ENCODE measurements at regions not wholly inside any gene's neighbourhood (a gene's known extent, or its start where the extent isn't known, plus 50 kb on each side); places are given as distances from the start of the nearest gene placed in this dataset.

DNA sequence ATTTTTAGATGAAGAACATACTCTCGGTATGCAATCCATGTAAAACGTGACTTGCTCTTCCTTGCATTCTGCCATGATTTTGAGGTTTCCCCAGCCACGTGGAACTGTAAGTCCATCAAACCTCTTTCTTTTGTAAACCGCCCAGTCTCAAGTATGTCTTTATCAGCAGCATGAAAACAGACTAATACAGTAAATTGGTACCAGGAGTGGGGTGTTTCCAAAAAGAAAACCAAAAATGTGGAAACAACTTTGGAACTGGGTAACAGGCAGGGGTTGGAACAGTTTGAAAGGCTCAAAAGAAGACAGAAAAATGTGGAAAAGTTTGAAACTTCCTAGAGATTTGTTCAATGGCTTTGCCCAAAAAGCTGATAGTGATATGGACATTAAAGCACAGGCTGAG lies 1957.9 kb downstream of the SUCLG1 start:
- H3K27me3 ChIP-seq (ENCODE audit: insufficient read depth, low read length) = no peaks in the 10 kb centered on the region
- no peaks in the 10 kb centered on the region for H3K9me3 ChIP-seq (ENCODE audit: low read length)
- H3K4me3 ChIP-seq (ENCODE audit: low read length) = no peak overlapping the region
- no peak overlapping the region for H2AFZ ChIP-seq (ENCODE audit: low read depth, low read length)
- no peaks in the 10 kb centered on the region for H3K4me1 ChIP-seq (ENCODE audit: insufficient read depth, low read length)
- H3K36me3 ChIP-seq (ENCODE audit: insufficient read depth, low read length) = no peaks in the 10 kb centered on the region

DNA sequence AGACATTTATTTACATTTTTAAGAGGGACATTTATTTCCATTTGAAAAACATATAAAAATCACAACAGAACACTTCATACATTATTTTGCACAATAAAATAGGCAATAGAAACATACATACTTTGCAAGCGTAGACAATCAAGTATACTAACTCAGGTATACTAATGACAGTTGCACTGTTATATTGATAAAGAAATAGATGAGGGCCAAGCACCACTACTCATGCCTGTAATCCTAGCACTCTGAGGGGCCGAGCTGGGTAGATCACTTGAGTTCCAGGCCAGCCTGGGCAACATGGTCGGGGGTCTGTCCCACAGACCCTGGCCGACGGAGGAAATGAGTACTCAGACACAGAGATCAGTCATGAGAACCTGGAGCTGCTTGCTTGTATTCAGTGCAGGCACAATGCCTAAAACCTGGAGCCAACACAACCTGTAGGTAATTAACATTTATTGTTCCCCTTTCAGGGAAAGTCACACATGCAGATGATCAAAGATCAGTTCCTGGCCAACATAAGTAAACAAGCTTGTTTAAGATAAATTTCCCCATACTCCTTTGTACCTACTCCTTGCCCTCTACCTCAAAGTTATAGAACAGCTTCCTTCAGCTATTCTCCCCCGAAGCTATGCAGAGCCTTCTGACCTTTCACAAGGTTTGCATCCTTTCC lies 1960.2 kb downstream of the SUCLG1 start:
- H2AFZ ChIP-seq (ENCODE audit: low read depth, low read length) = no peak overlapping the region
- no peaks in the 10 kb centered on the region for H3K27me3 ChIP-seq (ENCODE audit: insufficient read depth, low read length)
- H3K4me1 ChIP-seq (ENCODE audit: insufficient read depth, low read length) = no peaks in the 10 kb centered on the region
- no peak overlapping the region for H3K4me3 ChIP-seq (ENCODE audit: low read length)
- H3K9me3 ChIP-seq (ENCODE audit: low read length) = no peaks in the 10 kb centered on the region
- no peaks in the 10 kb centered on the region for H3K36me3 ChIP-seq (ENCODE audit: insufficient read depth, low read length)

DNA sequence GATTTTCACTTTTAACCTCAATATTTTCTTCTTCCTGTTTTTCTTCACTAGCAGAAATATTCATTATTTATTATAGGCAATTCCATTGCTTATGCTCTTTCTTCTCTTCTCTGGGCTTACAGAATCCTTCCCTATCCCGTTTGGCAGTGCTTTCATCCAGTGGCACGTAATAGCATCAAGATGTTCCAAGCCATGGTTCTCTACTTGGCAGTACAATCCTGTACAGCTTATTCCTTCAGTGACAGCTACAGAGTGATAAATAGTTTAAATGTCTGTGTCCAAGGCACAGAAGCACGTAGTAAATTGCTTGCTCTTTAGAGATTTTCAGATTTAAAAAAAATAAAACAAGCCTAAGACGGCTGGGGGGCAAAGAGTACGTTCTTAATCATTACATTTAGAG lies 1964.3 kb downstream of the SUCLG1 start:
- Histone ChIP-seq H2AFZ (ENCODE audit: low read depth, low read length) (no peak overlapping the region), H3K36me3 (ENCODE audit: insufficient read depth, low read length) (no peaks in the 10 kb centered on the region), H3K4me3 (ENCODE audit: low read length) (no peak overlapping the region), H3K4me1 (ENCODE audit: insufficient read depth, low read length) (no peaks in the 10 kb centered on the region), H3K27me3 (ENCODE audit: insufficient read depth, low read length) (no peaks in the 10 kb centered on the region), H3K9me3 (ENCODE audit: low read length) (no peaks in the 10 kb centered on the region)

DNA sequence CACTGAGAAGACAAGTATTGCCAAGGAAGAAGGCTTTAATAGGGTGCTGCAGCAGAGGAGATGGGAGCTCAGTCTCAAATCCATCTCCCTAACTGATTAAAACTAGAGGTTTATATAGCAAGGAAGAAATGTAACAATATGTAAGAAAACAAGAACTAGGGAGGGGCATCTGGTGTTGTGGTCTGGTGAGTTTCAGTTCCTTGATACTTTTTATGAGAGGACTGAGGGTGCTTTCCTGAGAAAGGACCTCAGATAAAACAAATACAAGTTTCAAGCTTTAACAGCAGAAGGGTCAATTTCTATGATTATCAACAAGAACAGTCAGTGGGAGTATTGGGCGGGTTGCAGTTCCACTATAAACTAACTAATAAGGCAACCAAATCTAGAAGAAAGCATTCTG lies 1967.5 kb downstream of the SUCLG1 start:
- no peaks in the 10 kb centered on the region for H3K36me3 ChIP-seq (ENCODE audit: insufficient read depth, low read length)
- no peaks in the 10 kb centered on the region for H3K4me1 ChIP-seq (ENCODE audit: insufficient read depth, low read length)
- H3K27me3 ChIP-seq (ENCODE audit: insufficient read depth, low read length) = no peaks in the 10 kb centered on the region
- H3K9me3 ChIP-seq (ENCODE audit: low read length) = no peaks in the 10 kb centered on the region
- no peak overlapping the region for H3K4me3 ChIP-seq (ENCODE audit: low read length)
- H2AFZ ChIP-seq (ENCODE audit: low read depth, low read length) = no peak overlapping the region

DNA sequence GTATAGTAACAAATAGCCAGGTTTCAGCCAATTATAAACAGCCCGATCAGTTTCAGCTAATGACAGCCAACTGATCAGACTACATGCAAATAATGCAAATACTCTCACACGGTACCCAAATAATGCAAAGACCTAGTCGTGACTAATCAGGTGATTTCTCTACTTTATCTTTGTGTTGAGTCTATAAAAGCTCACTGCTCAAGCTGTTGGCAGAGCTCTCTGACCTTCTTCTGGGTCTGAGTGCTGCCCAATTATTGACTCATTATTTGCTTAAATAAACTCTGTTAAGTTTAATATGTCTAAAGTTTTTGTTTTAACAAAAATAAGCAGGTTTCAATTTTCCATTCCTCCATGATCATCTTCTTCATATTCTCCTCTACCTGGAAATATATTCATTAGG lies 1971.7 kb downstream of the SUCLG1 start:
- no peak overlapping the region for H3K4me3 ChIP-seq (ENCODE audit: low read length)
- H3K36me3 ChIP-seq (ENCODE audit: insufficient read depth, low read length) = no peaks in the 10 kb centered on the region
- no peaks in the 10 kb centered on the region for H3K4me1 ChIP-seq (ENCODE audit: insufficient read depth, low read length)
- no peaks in the 10 kb centered on the region for H3K27me3 ChIP-seq (ENCODE audit: insufficient read depth, low read length)
- H3K9me3 ChIP-seq (ENCODE audit: low read length) = no peaks in the 10 kb centered on the region
- no peak overlapping the region for H2AFZ ChIP-seq (ENCODE audit: low read depth, low read length)

DNA sequence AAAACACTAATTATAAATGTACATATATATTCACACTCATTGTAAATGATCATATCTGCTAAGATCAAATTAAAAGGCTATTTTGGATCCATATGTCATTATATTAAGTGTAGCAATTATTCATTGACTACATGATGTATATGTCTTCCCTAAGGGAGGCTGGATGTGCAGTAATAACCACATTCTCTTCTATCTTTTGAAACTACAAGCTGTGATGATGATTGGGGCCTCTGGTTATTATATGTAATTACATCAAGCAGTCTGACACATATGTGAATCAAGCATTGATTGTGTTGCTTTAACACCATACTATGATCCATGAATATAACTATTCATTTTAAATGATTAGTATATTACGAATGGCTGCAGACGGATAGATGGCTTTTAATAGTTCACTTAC lies 1973.4 kb downstream of the SUCLG1 start:
- Histone ChIP-seq H2AFZ (ENCODE audit: low read depth, low read length) (no peak overlapping the region), H3K27me3 (ENCODE audit: insufficient read depth, low read length) (no peaks in the 10 kb centered on the region), H3K4me3 (ENCODE audit: low read length) (no peak overlapping the region), H3K4me1 (ENCODE audit: insufficient read depth, low read length) (no peaks in the 10 kb centered on the region), H3K36me3 (ENCODE audit: insufficient read depth, low read length) (no peaks in the 10 kb centered on the region), H3K9me3 (ENCODE audit: low read length) (no peaks in the 10 kb centered on the region)

DNA sequence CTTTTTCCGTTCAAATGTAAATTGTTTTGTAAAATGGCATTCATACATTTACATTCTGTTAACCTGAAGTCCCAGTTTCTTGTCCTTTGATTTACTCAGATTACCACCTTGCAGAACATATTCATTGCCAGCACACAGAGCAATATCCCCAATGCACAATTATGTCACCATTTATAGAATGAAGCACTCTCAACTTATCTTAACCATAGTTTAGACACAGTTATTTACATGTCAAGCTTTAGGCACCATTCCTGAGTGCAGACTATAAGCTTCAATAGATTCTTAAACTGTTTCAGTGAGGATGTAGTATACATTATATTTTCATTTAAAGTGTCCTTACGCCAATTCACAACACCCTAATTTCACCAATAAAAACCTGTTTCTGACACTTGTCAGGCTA lies 1977.9 kb downstream of the SUCLG1 start:
- no peaks in the 10 kb centered on the region for H3K27me3 ChIP-seq (ENCODE audit: insufficient read depth, low read length)
- H3K9me3 ChIP-seq (ENCODE audit: low read length) = no peaks in the 10 kb centered on the region
- H3K4me1 ChIP-seq (ENCODE audit: insufficient read depth, low read length) = no peaks in the 10 kb centered on the region
- no peaks in the 10 kb centered on the region for H3K36me3 ChIP-seq (ENCODE audit: insufficient read depth, low read length)
- no peak overlapping the region for H2AFZ ChIP-seq (ENCODE audit: low read depth, low read length)
- H3K4me3 ChIP-seq (ENCODE audit: low read length) = no peak overlapping the region

DNA sequence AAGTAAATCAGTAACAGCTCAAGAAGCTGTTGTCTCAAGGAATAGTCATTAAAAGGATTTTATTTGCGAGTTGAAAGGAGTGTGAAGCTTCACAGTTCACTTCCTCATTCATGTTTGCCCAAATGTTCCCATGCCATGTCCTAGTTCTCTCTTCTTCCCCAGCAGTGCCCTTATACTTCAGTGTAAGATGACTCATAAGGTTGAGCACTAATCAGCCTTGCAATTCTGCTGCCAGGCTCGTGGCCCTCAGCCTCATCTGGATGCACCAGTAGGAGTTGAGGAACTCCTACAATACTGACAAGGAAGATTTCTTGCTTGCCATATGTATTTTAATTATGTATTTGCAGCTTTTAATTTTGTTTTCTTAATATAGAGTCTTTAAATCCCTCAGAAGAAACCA lies 1980.4 kb downstream of the SUCLG1 start:
- Histone ChIP-seq H3K27me3 (ENCODE audit: insufficient read depth, low read length) (no peaks in the 10 kb centered on the region), H3K4me1 (ENCODE audit: insufficient read depth, low read length) (no peaks in the 10 kb centered on the region), H3K9me3 (ENCODE audit: low read length) (no peaks in the 10 kb centered on the region), H3K4me3 (ENCODE audit: low read length) (no peak overlapping the region), H3K36me3 (ENCODE audit: insufficient read depth, low read length) (no peaks in the 10 kb centered on the region), H2AFZ (ENCODE audit: low read depth, low read length) (no peak overlapping the region)

DNA sequence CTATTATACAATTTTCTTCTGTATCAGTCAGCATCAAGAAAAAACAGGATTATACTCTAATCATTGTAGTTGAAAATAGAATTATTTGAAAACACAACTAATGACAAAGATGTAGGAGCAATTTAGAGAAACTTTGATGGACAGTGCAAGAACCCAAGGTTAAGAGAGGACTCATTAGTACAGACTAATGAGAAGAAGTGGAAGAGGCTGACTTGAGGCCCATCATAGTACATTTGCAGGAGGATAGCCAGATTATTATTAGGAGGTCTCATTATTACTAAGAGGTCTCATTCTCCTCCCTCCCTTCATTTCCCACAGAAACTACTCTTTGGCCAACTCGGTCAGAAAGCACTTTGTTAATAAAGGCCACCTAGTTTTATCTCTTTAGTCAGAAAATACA lies 1983.0 kb downstream of the SUCLG1 start:
- Histone ChIP-seq H2AFZ (ENCODE audit: low read depth, low read length) (no peak overlapping the region), H3K9me3 (ENCODE audit: low read length) (no peaks in the 10 kb centered on the region), H3K36me3 (ENCODE audit: insufficient read depth, low read length) (no peaks in the 10 kb centered on the region), H3K4me3 (ENCODE audit: low read length) (no peak overlapping the region), H3K27me3 (ENCODE audit: insufficient read depth, low read length) (no peaks in the 10 kb centered on the region), H3K4me1 (ENCODE audit: insufficient read depth, low read length) (no peaks in the 10 kb centered on the region)

DNA sequence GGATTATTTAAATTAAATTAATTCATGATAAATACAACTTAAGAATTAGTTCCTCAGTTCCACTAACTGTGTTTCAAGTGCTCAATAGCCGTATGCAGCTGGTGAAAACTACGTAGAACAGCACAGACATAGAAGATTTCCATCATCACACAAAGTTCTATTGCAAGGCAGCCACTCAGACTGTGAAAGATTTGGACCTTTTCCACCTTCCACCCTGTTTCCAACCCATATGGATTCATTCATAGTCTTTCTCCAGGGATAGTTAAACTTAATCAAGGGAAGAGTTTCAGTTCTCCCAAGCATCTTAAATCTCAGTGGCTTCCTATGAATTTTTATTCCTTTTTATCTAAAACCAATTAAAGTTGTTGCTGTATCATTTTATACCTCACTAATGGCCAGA lies 2030.8 kb downstream of the SUCLG1 start:
- H3K4me1 ChIP-seq (ENCODE audit: insufficient read depth, low read length) = no peaks in the 10 kb centered on the region
- H3K27me3 ChIP-seq (ENCODE audit: insufficient read depth, low read length) = no peaks in the 10 kb centered on the region
- H3K4me3 ChIP-seq (ENCODE audit: low read length) = no peak overlapping the region
- H2AFZ ChIP-seq (ENCODE audit: low read depth, low read length) = no peak overlapping the region
- no peaks in the 10 kb centered on the region for H3K36me3 ChIP-seq (ENCODE audit: insufficient read depth, low read length)
- no peaks in the 10 kb centered on the region for H3K9me3 ChIP-seq (ENCODE audit: low read length)

DNA sequence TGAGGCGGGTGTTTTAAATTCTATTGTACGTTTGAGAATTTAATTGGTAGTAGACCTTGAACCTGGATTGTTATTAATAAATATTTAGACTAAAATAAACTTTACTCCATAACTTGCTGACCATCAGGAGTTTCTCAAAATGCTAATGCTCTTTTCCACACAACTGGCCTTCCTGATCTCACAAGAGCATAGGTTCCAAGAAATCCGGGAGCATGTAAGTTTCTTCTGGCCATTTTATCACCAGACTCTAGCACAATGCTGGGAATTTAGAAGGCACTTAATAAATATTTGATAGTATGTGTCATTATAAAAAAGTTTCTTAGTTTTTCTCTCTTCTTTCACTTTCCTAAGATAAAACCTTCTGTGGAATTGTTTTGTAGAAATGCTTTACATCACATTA lies 2047.1 kb downstream of the SUCLG1 start:
- Histone ChIP-seq H2AFZ (ENCODE audit: low read depth, low read length) (no peak overlapping the region), H3K4me3 (ENCODE audit: low read length) (no peak overlapping the region), H3K9me3 (ENCODE audit: low read length) (no peaks in the 10 kb centered on the region), H3K36me3 (ENCODE audit: insufficient read depth, low read length) (no peaks in the 10 kb centered on the region), H3K27me3 (ENCODE audit: insufficient read depth, low read length) (no peaks in the 10 kb centered on the region), H3K4me1 (ENCODE audit: insufficient read depth, low read length) (no peaks in the 10 kb centered on the region)

DNA sequence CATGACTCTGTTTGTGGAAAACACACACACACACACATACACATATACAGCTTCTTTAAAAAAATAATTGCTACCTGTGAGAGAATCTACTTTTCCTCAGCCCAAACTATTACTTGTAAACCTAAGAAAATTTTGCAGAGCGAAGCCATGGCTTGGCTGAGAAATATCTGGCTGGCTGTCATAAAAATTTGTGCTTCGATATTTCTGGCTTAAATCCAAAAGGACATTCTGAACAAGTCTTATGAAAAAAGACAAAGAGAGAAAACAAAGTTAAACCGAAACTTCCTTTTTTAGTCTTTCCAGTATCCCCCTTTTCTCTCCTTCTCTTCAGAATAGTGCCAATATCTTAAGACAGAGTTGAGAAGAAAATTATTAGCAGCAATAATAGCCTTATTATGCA lies 2048.0 kb downstream of the SUCLG1 start:
- no peak overlapping the region for H3K4me3 ChIP-seq (ENCODE audit: low read length)
- H3K9me3 ChIP-seq (ENCODE audit: low read length) = no peaks in the 10 kb centered on the region
- H3K36me3 ChIP-seq (ENCODE audit: insufficient read depth, low read length) = no peaks in the 10 kb centered on the region
- no peak overlapping the region for H2AFZ ChIP-seq (ENCODE audit: low read depth, low read length)
- no peaks in the 10 kb centered on the region for H3K27me3 ChIP-seq (ENCODE audit: insufficient read depth, low read length)
- H3K4me1 ChIP-seq (ENCODE audit: insufficient read depth, low read length) = no peaks in the 10 kb centered on the region

DNA sequence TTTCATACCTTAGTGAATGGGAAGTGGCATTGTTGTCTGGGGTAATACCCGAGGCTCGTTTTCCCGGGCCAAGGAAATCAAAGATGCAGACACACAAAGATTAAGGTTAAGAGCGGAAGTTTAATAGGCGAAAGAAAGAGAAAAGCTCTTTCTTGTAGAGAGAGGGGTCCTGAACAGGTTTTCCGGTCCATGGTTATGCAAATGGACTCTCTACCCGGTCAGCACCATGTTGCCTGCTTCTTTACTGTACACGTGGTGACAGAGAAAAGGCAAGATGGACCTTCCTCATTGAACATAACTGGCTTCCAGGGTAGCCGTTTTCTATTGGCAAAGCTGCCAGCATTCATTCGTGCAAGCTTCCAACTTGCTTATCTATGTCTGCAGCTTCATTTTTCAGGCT lies 2063.5 kb downstream of the SUCLG1 start:
- H3K4me1 ChIP-seq (ENCODE audit: insufficient read depth, low read length) = no peaks in the 10 kb centered on the region
- no peak overlapping the region for H3K4me3 ChIP-seq (ENCODE audit: low read length)
- no peak overlapping the region for H2AFZ ChIP-seq (ENCODE audit: low read depth, low read length)
- no peaks in the 10 kb centered on the region for H3K36me3 ChIP-seq (ENCODE audit: insufficient read depth, low read length)
- no peaks in the 10 kb centered on the region for H3K27me3 ChIP-seq (ENCODE audit: insufficient read depth, low read length)
- H3K9me3 ChIP-seq (ENCODE audit: low read length) = no peaks in the 10 kb centered on the region

DNA sequence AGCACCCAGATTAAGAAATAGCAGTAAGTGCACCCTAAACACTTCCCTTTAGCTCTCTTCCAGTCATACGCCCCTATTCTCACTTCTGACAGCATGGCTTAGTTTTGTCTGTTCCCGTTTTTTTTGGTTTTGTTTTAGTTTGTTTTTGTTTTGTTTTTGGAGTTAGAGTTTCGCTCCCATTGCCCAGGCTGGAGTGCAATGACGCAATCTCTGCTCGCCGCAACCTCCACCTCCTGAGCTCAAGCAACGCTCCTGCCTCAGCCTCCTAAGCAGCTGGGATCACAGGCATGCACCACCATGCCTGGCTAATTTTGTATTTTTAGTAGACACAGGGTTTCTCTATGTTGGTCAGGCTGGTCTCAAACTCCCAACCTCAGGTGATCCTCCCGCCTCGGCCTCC lies 2067.7 kb downstream of the SUCLG1 start:
- Histone ChIP-seq H3K36me3 (ENCODE audit: insufficient read depth, low read length) (no peaks in the 10 kb centered on the region), H3K27me3 (ENCODE audit: insufficient read depth, low read length) (no peaks in the 10 kb centered on the region), H3K9me3 (ENCODE audit: low read length) (no peaks in the 10 kb centered on the region), H3K4me1 (ENCODE audit: insufficient read depth, low read length) (no peaks in the 10 kb centered on the region), H2AFZ (ENCODE audit: low read depth, low read length) (no peak overlapping the region), H3K4me3 (ENCODE audit: low read length) (no peak overlapping the region)
